K562 (cell line): ENCODE measurements at regions not wholly inside any gene's neighbourhood (a gene's known extent, or its start where the extent isn't known, plus 50 kb on each side); places are given as distances from the start of the nearest gene placed in this dataset.

Experiments
- ATAC-seq: fragments of 200-7000 bp; cut with Tn5 transposase; 3 replicates; pipeline ENCODE4 v1.9.1; 2020; ENCODE audit warnings: moderate library complexity
- BruUV-seq: library from RNA; stranded (reverse); fragments of 400-500 nt; replicated peaks from 2 replicates; lab custom pipeline; 2021; lab: Mats Ljungman, UMichigan
- CTCF ChIA-PET: fragments of 300-600 bp; formaldehyde crosslinking; extraction: SDS; loops from one replicate; lab custom pipeline; 2021; ENCODE audit warnings: low intra/inter-chr PET ratio; lab: Yijun Ruan, JAX
- POLR2A ChIA-PET: fragments of 300-600, 350-650 bp; sonication (Branson Sonifier 250); formaldehyde crosslinking; extraction: SDS; loops from one replicate; lab custom pipeline; 2021; ENCODE audit warnings: antibody characterized with exemption, inconsistent platforms; lab: Yijun Ruan, JAX
- DNase-seq, 4 experiments: peaks; one replicate each; pipeline versions ENCODE4 v3.0.0 to v3.0.0-alpha.2; 2011 to 2018; ENCODE audit warnings: low spot score in 3 of 4, mixed read lengths in 3 of 4; ENCODE audit errors: extremely low read depth in 1 of 4
- FAIRE-seq: peaks from 2 replicates; lab custom pipeline; 2011; peaks lifted over from hg19 to GRCh38; lab: Jason Lieb, UNC
- H2AFZ ChIP-seq: 2 replicates; pipeline ENCODE4 v1.6.0; 2011; ENCODE audit warnings: low read depth, low read length, control low read depth, inconsistent platforms
- H3K27ac ChIP-seq: fragments of 200-600 bp; 3 replicates; pipeline ENCODE4 v1.8.0; 2011; ENCODE audit warnings: low read depth, mild to moderate bottlenecking, control low read depth, inconsistent platforms, low read length, moderate library complexity, mixed read lengths; ENCODE audit errors: extremely low read depth
- H3K27me3 ChIP-seq, 2 experiments: fragments of 300-600 bp in 1 of 2; 2 replicates in 1 of 2; 3 replicates in 1 of 2; pipeline versions ENCODE4 v1.6.0 to v1.8.0; 2011; ENCODE audit warnings: inconsistent platforms in 2 of 2, low read length in 2 of 2, mild to moderate bottlenecking in 1 of 2, mixed read lengths in 1 of 2, moderate library complexity in 1 of 2; ENCODE audit not compliant: control insufficient read depth in 2 of 2, insufficient read depth in 2 of 2
- H3K36me3 ChIP-seq: fragments of 300-600 bp; 3 replicates; pipeline ENCODE4 v1.8.0; 2011; ENCODE audit warnings: mild to moderate bottlenecking, low read length, inconsistent platforms; ENCODE audit not compliant: control insufficient read depth, insufficient read depth
- H3K4me1 ChIP-seq, 2 experiments: fragments of 200-600 bp in 1 of 2; replicated peaks in 1 of 2; 2 replicates in 1 of 2; 3 replicates in 1 of 2; pipeline versions ENCODE4 v1.5.1 to v1.8.0; 2011; ENCODE audit warnings: inconsistent platforms in 2 of 2, low read length in 2 of 2, mild to moderate bottlenecking in 1 of 2, mixed read lengths in 1 of 2, moderate library complexity in 1 of 2; ENCODE audit not compliant: control insufficient read depth in 2 of 2, insufficient read depth in 2 of 2
- H3K4me2 ChIP-seq: 2 replicates; pipeline ENCODE4 v1.6.1; 2011; ENCODE audit warnings: low read length, control low read depth, inconsistent platforms, mixed read lengths; ENCODE audit not compliant: insufficient read depth
- H3K4me3 ChIP-seq: fragments of 200-600 bp; sonication (generic), shearing (Covaris generic); 2 replicates; pipeline ENCODE4 v1.5.1; 2016; ENCODE audit warnings: control low read depth, inconsistent platforms
- H3K79me2 ChIP-seq: fragments of 200-600 bp; 3 replicates; pipeline ENCODE4 v1.8.0; 2011; ENCODE audit warnings: low read length, inconsistent platforms; ENCODE audit not compliant: control insufficient read depth, insufficient read depth
- H3K9ac ChIP-seq, 2 experiments: 2 replicates each; pipeline versions ENCODE4 v1.6.0 to v1.6.1; 2011; ENCODE audit warnings: low read depth in 2 of 2, low read length in 2 of 2, control low read depth in 1 of 2, inconsistent platforms in 1 of 2, mild to moderate bottlenecking in 1 of 2, mixed read lengths in 1 of 2; ENCODE audit not compliant: insufficient read depth in 1 of 2
- H3K9me1 ChIP-seq: one replicate; pipeline ENCODE4 v1.6.0; 2011; ENCODE audit warnings: inconsistent platforms, mild to moderate bottlenecking, low read length, moderate library complexity; ENCODE audit not compliant: control insufficient read depth, insufficient read depth
- H3K9me3 ChIP-seq: replicated peaks from 2 replicates; pipeline ENCODE4 v1.5.1; 2011; ENCODE audit warnings: low read depth, low read length, inconsistent platforms; ENCODE audit not compliant: control insufficient read depth, insufficient read depth
- H4K20me1 ChIP-seq: replicated peaks from 2 replicates; pipeline ENCODE4 v1.6.1; 2011; ENCODE audit warnings: low read length, inconsistent platforms, mixed read lengths; ENCODE audit not compliant: control insufficient read depth, insufficient read depth
- CSDE1 ChIP-seq, 2 experiments: fragments of 450-650 bp; IDR thresholded peaks; 2 replicates each; pipeline ENCODE4 v1.6.1; 2016; ENCODE audit warnings: mild to moderate bottlenecking in 1 of 2
- FOXA3 ChIP-seq, 2 experiments: fragments of 450-650 bp in 1 of 2; sonication (generic) in 1 of 2; formaldehyde crosslinking; IDR thresholded peaks in 1 of 2; conservative IDR thresholded peaks in 1 of 2; 2 replicates each; pipeline versions ENCODE4 v1.4.0 to v1.8.0; 2020 to 2022; ENCODE audit warnings: mild to moderate bottlenecking in 2 of 2, missing genetic modification reagents in 1 of 2
- HDAC8 ChIP-seq: fragments of 450-650 bp; IDR thresholded peaks from 2 replicates; pipeline ENCODE4 v1.6.1; 2016; ENCODE audit warnings: mild to moderate bottlenecking, missing genetic modification characterization, moderate library complexity, missing compliant biosample characterization
- KLF10 ChIP-seq: fragments of 250-450 bp; sonication (Bioruptor Pico); IDR thresholded peaks from 2 replicates; pipeline ENCODE4 v1.6.1; 2021; ENCODE audit warnings: matching md5 sums
- MIER1 ChIP-seq: fragments of 450-650 bp; IDR thresholded peaks from 2 replicates; pipeline ENCODE4 v1.6.1; 2016; ENCODE audit warnings: antibody characterized with exemption, mild to moderate bottlenecking, low read depth
- NCOA4 ChIP-seq: fragments of 450-650 bp; IDR thresholded peaks from 2 replicates; pipeline ENCODE4 v1.6.1; 2018; ENCODE audit warnings: mild to moderate bottlenecking; ENCODE audit not compliant: partially characterized antibody
- NELFE ChIP-seq: IDR thresholded peaks from 2 replicates; pipeline ENCODE4 v1.6.1; 2011; ENCODE audit warnings: mild to moderate bottlenecking; ENCODE audit not compliant: insufficient read depth, insufficient read length
- NFIC ChIP-seq: fragments of 450-650 bp; IDR thresholded peaks from 2 replicates; pipeline ENCODE4 v1.6.1; 2017; ENCODE audit warnings: mild to moderate bottlenecking, inconsistent platforms
- RBFOX2 ChIP-seq: fragments of 200-400 bp; formaldehyde crosslinking; IDR thresholded peaks from 2 replicates; pipeline ENCODE4 v1.6.1; 2017; ENCODE audit warnings: low read depth, mild to moderate bottlenecking, low read length, moderate library complexity
- RFX7 ChIP-seq: fragments of 250-450 bp; sonication (Bioruptor Pico); IDR thresholded peaks from 2 replicates; pipeline ENCODE4 v1.5.1; 2021; ENCODE audit warnings: mild to moderate bottlenecking
- TAL1 ChIP-seq: fragments of 450-650 bp; IDR thresholded peaks from 2 replicates; pipeline ENCODE4 v1.6.1; 2016; ENCODE audit warnings: mild to moderate bottlenecking
- ZNF695 ChIP-seq: fragments of 450-650 bp; formaldehyde crosslinking; IDR thresholded peaks from 2 replicates; pipeline ENCODE4 v1.4.0; 2020; ENCODE audit warnings: mild to moderate bottlenecking, moderate library complexity
- ZNF75A ChIP-seq: fragments of 450-650 bp; formaldehyde crosslinking; IDR thresholded peaks from 2 replicates; pipeline ENCODE4 v1.4.0; 2020; ENCODE audit warnings: mild to moderate bottlenecking
- ZNF79 ChIP-seq: fragments of 250-450 bp; sonication (Bioruptor Pico); IDR thresholded peaks from 2 replicates; pipeline ENCODE4 v1.4.0; 2020; ENCODE audit warnings: low read depth, mild to moderate bottlenecking, moderate library complexity
- WGBS: fragments of 100-300 bp; shearing (Covaris generic); methylation state at CpG from one replicate; pipeline ENCODE4 v1.1.6; 2016; ENCODE audit warnings: low coverage, mixed read lengths; ENCODE audit not compliant: insufficient coverage; ENCODE audit errors: missing lambda C conversion rate; 5-methylcytosine and 5-hydroxymethylcytosine counted together
- in situ Hi-C: fragments of 300-500 bp; cut with MboI; formaldehyde crosslinking; loops from 4 replicates; pipeline ENCODE4 v1.15.0; 2018; ENCODE audit warnings: inconsistent platforms, mixed read lengths
- intact Hi-C: fragments of 100-400 bp; cut with micrococcal nuclease; formaldehyde crosslinking; loops from 2 replicates; pipeline ENCODE4 v1.14.2; 2022
- TF ChIP-seq, protein P1 (sequence below): IDR thresholded peaks from 2 replicates; pipeline ENCODE4 v1.6.1; 2012; ENCODE audit warnings: low read depth, low read length, improper control_type of control experiment, borderline replicate concordance
- TF ChIP-seq, protein P2 (sequence below): fragments of 250-450 bp; sonication (Bioruptor Pico); IDR thresholded peaks from 2 replicates; pipeline ENCODE4 v1.4.0; 2020; ENCODE audit warnings: mild to moderate bottlenecking, moderate library complexity, borderline replicate concordance

GRCh38 chr4:109352941-109353340 lies 50.5 kb upstream of the COL25A1 start:
- Histone ChIP-seq H3K9ac (no peak overlapping the region), H3K27ac (no peak overlapping the region), H3K4me3 (no peak overlapping the region), H3K27me3 (peaks cover 3 to 8% of the 10 kb centered on the region in 2 experiments; a peak in 4 of 5 replicates), H3K79me2 (no peaks in the 10 kb centered on the region), H3K9me1 (no peaks in the 10 kb centered on the region), H2AFZ (no peak overlapping the region), H4K20me1 (no peaks in the 10 kb centered on the region), H3K4me2 (no peak overlapping the region), H3K4me1 (no peaks in the 10 kb centered on the region), H3K36me3 (no peaks in the 10 kb centered on the region), H3K9me3 (no peaks in the 10 kb centered on the region)
- intact Hi-C loops (no loop called here), in situ Hi-C loops (no loop called here)
- no TSS peak for BruUV-seq
- ChIA-PET CTCF (interaction anchor here (0.6 kb wide), 1 partner anchor 109 kb away, joined by 3 read pairs; no protein-coding TSS in a partner anchor), POLR2A (interaction anchor here (1.9 kb wide), 1 partner anchor 13 kb away, joined by 4 read pairs; no protein-coding TSS in a partner anchor)
- no peak for FAIRE-seq
- TF ChIP-seq NCOA4 (no peak), RFX7 (CRISPR knock-in tag) (no peak), RBFOX2 (no peak), ZNF75A (CRISPR knock-in tag) (no peak), KLF10 (CRISPR knock-in tag) (no peak), NFIC (no peak), NELFE (no peak), MIER1 (no peak), HDAC8 (no peak), ZNF695 (no peak), CSDE1 (IDR thresholded peaks at IDR 0.05) (no peak), ZNF79 (CRISPR knock-in tag) (no peak), TAL1 (no peak), FOXA3 (CRISPR knock-in tag; conservative IDR thresholded peaks at IDR 0.05 in 1 of 2, IDR thresholded peaks at IDR 0.05 in 1 of 2) (no peak)
- TF ChIP-seq, protein P1, sequence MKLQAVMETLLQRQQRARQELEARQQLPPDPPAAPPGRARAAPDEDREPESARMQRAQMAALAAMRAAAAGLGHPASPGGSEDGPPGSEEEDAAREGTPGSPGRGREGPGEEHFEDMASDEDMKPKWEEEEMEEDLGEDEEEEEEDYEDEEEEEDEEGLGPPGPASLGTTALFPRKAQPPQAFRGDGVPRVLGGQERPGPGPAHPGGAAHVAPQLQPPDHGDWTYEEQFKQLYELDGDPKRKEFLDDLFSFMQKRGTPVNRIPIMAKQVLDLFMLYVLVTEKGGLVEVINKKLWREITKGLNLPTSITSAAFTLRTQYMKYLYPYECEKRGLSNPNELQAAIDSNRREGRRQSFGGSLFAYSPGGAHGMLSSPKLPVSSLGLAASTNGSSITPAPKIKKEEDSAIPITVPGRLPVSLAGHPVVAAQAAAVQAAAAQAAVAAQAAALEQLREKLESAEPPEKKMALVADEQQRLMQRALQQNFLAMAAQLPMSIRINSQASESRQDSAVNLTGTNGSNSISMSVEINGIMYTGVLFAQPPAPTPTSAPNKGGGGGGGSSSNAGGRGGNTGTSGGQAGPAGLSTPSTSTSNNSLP = no peak
- TF ChIP-seq, protein P2, sequence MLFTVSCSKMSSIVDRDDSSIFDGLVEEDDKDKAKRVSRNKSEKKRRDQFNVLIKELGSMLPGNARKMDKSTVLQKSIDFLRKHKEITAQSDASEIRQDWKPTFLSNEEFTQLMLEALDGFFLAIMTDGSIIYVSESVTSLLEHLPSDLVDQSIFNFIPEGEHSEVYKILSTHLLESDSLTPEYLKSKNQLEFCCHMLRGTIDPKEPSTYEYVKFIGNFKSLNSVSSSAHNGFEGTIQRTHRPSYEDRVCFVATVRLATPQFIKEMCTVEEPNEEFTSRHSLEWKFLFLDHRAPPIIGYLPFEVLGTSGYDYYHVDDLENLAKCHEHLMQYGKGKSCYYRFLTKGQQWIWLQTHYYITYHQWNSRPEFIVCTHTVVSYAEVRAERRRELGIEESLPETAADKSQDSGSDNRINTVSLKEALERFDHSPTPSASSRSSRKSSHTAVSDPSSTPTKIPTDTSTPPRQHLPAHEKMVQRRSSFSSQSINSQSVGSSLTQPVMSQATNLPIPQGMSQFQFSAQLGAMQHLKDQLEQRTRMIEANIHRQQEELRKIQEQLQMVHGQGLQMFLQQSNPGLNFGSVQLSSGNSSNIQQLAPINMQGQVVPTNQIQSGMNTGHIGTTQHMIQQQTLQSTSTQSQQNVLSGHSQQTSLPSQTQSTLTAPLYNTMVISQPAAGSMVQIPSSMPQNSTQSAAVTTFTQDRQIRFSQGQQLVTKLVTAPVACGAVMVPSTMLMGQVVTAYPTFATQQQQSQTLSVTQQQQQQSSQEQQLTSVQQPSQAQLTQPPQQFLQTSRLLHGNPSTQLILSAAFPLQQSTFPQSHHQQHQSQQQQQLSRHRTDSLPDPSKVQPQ (CRISPR knock-in tag) = no peak
- ATAC-seq = no peak
- DNase-seq = no peak
- 16% methylated on average over 2 of the region's 2 CpGs for WGBS
